ENCODE measurements at regions not wholly inside any gene's neighbourhood (a gene's known extent, or its start where the extent isn't known, plus 50 kb on each side); places are given as distances from the start of the nearest gene placed in this dataset.

DNA sequence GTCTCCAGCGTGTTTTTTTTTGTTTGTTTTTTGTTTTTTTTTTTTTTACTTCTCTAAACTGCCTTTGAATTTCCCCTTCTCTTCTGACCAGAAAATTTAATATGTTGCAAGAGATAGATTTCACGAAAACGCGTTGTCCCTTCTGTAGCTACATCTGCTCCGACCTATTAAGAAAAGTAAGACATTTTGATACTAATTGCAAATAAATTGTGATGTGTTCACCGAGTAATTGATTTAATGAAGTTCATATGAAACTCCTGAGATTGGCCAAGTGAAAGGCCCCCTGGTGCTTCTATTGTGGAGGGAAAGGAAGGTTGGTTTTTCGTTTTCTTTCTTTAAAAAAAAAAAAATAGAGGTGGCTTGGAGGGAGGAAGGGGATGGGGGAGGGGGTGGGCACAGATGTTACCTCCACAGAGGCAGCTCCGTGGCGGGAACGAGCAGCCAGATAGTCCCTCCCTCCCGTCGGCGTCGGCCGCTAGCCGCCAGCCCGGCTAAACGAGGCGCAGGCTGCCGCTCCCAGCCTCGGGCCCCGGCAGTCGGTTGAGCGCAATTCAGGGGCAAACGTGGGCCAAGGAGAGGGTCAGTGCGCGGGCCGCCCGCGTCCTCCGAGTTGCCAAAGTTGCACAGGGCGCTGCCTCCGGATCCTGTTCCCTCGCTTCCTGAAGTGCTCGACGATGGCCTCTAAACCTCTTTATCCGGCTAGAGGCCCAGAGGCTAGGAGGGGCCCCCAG is 139.1 kb upstream of the ZIC3 start:
- Mint-ChIP-seq H3K27ac (no peak overlapping the region), H3K4me3 (ENCODE audit: low read depth) (no peak overlapping the region), H3K9me3 (no peaks in the 10 kb centered on the region), H3K4me1 (ENCODE audit: low read depth) (peaks cover 2% of the 10 kb centered on the region), H3K36me3 (ENCODE audit: low read depth) (no peaks in the 10 kb centered on the region), H3K27me3 (ENCODE audit: low read depth) (peaks cover 60% of the 10 kb centered on the region)
- no peak for DNase-seq (ENCODE audit: low spot score)
- intact Hi-C loops (cut with micrococcal nuclease) = loop anchor here (2.0 to 5.0 kb wide), 2 partner anchors 120 to 140 kb away; partner anchors contain the start of gene ZIC3

DNA sequence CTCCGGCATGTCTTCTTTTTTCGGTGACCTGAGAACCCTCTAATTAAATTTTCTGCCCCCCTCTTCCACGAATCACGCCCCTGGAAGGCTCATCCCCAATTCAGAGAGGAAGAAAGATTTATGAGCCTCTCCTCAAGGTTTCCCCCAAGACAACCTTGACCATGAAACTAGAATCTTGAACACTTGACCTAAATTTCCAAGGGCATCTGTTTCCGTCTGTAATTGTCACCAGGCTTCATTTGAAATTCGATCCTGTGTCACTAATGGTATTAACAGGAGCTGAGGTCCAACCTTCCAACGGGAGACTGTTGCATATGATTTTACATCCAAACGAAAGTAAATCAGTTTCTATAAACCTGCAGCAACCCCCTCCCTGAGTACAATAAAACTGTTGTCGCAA is 139.9 kb upstream of the ZIC3 start:
- peaks cover 2% of the 10 kb centered on the region for H3K4me1 Mint-ChIP-seq (ENCODE audit: low read depth)
- peaks cover 53% of the 10 kb centered on the region for H3K27me3 Mint-ChIP-seq (ENCODE audit: low read depth)
- no peak overlapping the region for H3K27ac Mint-ChIP-seq
- H3K36me3 Mint-ChIP-seq (ENCODE audit: low read depth) = no peaks in the 10 kb centered on the region
- H3K9me3 Mint-ChIP-seq = no peaks in the 10 kb centered on the region
- no peak overlapping the region for H3K4me3 Mint-ChIP-seq (ENCODE audit: low read depth)
- no peak for DNase-seq (ENCODE audit: low spot score)
- intact Hi-C loops (cut with micrococcal nuclease) = loop anchor here (2.0 to 5.0 kb wide), 2 partner anchors 121 to 141 kb away; partner anchors contain the start of gene ZIC3

DNA sequence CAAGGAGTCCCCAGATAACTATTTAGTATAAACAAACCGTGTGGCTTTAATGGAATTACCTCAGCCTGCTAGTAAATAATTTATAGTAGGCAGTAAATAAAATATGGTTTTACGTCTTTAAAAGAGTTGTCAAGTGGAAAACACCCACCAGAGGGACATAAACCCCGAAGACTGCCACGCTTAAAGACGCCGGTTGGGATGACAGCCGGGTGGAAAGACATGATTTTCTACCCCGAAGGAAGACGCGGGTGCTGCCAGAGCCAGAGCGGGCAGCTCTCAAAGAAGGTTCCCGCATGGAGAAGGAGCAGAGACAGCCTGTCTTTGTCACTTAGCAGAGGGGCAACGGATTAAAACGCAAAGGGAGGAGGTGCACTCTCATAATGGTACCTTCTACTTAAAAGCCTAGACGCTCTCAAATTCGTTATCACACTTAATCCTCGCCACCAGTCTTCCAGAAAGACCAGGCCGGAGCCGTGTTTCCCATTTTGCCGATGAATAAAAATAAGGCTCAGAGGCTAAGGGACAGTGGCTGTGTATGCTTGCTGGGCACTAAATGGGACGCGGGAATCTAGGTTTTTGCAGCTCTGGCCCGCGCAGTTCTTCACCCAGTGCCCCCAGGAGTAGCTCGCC is 140.5 kb upstream of the ZIC3 start:
- intact Hi-C loops (cut with micrococcal nuclease) = loop anchor here (5.0 kb wide), 1 partner anchor 122 kb away; no protein-coding TSS in a partner anchor
- no peak overlapping the region for H3K27ac Mint-ChIP-seq
- peaks cover 2% of the 10 kb centered on the region for H3K4me1 Mint-ChIP-seq (ENCODE audit: low read depth)
- no peak for DNase-seq (ENCODE audit: low spot score)
- no peaks in the 10 kb centered on the region for H3K9me3 Mint-ChIP-seq
- H3K27me3 Mint-ChIP-seq (ENCODE audit: low read depth) = peaks cover 51% of the 10 kb centered on the region
- H3K4me3 Mint-ChIP-seq (ENCODE audit: low read depth) = no peak overlapping the region
- no peaks in the 10 kb centered on the region for H3K36me3 Mint-ChIP-seq (ENCODE audit: low read depth)

DNA sequence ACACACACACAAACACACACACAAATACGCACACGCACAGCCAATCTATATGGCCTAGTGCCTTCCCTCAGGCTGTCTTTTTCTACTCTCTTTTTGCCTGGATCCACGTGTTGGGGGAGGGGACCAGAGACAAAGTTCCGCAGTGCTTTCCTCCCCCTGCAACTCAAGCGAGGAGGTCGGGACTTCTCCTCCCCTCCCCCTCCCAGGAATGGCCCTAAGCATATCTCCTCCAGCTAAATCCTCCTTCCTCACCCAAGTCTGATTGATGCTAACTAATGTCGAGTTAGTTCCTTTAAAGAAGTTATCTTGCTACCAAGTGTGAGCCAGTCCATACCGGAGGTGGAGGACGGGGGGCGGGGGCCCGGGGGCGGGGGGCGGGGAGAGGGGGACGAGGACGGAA is 141.2 kb upstream of the ZIC3 start:
- Mint-ChIP-seq H3K36me3 (ENCODE audit: low read depth) (no peaks in the 10 kb centered on the region), H3K9me3 (no peaks in the 10 kb centered on the region), H3K27me3 (ENCODE audit: low read depth) (peaks cover 51% of the 10 kb centered on the region), H3K4me1 (ENCODE audit: low read depth) (peaks cover 2% of the 10 kb centered on the region), H3K27ac (no peak overlapping the region), H3K4me3 (ENCODE audit: low read depth) (no peak overlapping the region)
- no peak for DNase-seq (ENCODE audit: low spot score)
- intact Hi-C loops (cut with micrococcal nuclease) = loop anchor here (5.0 kb wide), 1 partner anchor 123 kb away; no protein-coding TSS in a partner anchor

DNA sequence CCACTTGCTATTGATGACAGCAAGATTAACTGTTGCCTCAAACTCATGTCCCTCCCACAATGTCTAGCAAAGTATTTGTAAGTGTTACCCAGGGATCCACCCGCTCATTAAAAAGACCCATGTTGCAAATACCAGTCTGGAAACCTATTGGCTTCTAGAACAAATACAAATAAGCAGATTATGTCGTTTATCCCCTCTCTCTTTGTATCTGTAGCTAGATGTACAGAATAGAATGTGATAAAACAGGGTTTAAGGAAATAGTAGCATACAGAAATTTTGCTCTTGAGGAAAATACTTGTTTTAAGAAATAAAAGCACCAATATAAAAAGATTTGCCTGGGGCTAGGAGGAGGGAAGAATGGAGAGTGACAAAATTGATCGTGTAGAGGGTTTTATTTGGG is 142.7 kb upstream of the ZIC3 start:
- H3K4me3 Mint-ChIP-seq (ENCODE audit: low read depth) = no peak overlapping the region
- intact Hi-C loops (cut with micrococcal nuclease) = no loop called here
- H3K27me3 Mint-ChIP-seq (ENCODE audit: low read depth) = peaks cover 46% of the 10 kb centered on the region
- no peak for DNase-seq (ENCODE audit: low spot score)
- H3K27ac Mint-ChIP-seq = no peak overlapping the region
- H3K36me3 Mint-ChIP-seq (ENCODE audit: low read depth) = no peaks in the 10 kb centered on the region
- no peaks in the 10 kb centered on the region for H3K9me3 Mint-ChIP-seq
- H3K4me1 Mint-ChIP-seq (ENCODE audit: low read depth) = peaks cover 2% of the 10 kb centered on the region

DNA sequence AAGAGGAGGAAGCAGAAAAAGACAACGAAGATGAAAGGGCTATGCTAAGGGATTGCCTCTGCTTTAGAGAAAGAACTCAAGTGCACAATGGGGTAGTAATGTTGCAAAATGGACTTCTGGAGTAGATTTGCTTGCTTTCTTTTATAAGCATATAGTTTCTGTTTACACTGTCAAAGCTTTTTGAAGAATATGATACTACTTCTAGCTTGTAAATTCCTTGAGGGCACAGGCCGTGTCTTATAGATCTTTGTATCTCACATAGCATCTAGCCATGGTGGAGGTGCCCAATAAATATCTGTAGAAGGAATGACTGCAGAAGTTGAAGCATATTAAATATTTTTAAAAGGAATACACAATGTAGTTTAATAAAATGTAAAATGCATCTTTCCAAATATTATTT is 147.8 kb upstream of the ZIC3 start:
- Mint-ChIP-seq H3K27me3 (ENCODE audit: low read depth) (peaks cover 9% of the 10 kb centered on the region), H3K9me3 (no peaks in the 10 kb centered on the region), H3K4me1 (ENCODE audit: low read depth) (no peaks in the 10 kb centered on the region), H3K27ac (no peak overlapping the region), H3K36me3 (ENCODE audit: low read depth) (no peaks in the 10 kb centered on the region), H3K4me3 (ENCODE audit: low read depth) (no peak overlapping the region)
- intact Hi-C loops (cut with micrococcal nuclease) = no loop called here
- no peak for DNase-seq (ENCODE audit: low spot score)

DNA sequence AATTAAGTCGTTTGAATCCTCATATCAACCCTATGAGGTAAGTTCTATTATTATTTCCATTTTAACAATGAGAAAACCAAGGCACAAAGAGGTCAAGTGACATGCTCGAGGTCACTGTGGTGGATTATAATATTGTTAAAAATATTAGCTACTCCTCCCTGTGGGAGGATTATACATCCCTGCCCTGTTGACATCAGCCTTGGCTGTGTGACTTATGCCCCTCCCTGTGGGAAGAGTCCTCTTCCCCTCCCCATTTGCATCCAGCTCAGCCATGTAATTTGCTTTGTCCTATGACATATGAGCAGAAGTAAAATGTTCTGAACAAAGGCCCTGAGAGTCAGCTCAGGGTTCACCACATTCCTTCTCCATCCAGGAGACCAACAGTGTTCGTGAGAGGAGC is 152.7 kb upstream of the ZIC3 start:
- H3K4me1 Mint-ChIP-seq (ENCODE audit: low read depth) = no peaks in the 10 kb centered on the region
- no peak overlapping the region for H3K27ac Mint-ChIP-seq
- H3K4me3 Mint-ChIP-seq (ENCODE audit: low read depth) = no peak overlapping the region
- no peaks in the 10 kb centered on the region for H3K36me3 Mint-ChIP-seq (ENCODE audit: low read depth)
- no peaks in the 10 kb centered on the region for H3K9me3 Mint-ChIP-seq
- intact Hi-C loops (cut with micrococcal nuclease) = no loop called here
- no peak for DNase-seq (ENCODE audit: low spot score)
- H3K27me3 Mint-ChIP-seq (ENCODE audit: low read depth) = peaks cover 2% of the 10 kb centered on the region

DNA sequence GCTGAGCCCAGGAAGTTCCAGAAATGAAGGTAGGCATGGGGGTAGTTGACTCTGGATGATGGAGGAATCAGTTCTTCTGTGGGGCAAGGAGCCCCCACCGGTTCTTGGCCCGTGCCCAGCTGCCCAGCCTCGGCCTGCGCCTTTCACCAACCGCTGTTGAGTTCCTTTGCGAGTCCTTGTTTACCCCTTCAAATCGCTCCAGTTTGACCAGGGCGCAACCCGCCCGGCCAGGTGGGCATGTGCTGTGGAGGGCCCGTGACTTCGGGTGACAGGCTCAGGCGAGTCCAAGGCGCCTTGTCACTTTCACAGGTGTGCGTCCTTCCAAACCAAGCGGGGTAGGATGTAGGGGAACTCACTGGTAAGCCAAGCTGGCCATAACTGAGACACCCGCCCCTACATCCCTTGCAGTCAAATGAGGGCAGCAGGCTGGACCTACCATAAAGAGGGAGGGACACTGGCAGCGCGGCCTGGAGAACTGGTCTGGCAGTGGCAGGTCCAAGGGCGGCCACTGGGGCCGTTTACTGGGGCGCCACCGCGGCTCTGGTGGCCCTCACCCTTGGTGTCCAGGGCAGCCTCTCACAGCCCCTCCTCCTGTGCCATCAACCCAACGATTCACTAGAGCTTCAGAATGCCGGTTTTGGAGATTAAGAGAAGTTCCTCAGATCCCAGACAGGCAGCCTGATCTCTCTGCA is 160.3 kb upstream of the ZIC3 start:
- no peaks in the 10 kb centered on the region for H3K36me3 Mint-ChIP-seq (ENCODE audit: low read depth)
- no peak overlapping the region for H3K4me3 Mint-ChIP-seq (ENCODE audit: low read depth)
- H3K27me3 Mint-ChIP-seq (ENCODE audit: low read depth) = no peaks in the 10 kb centered on the region
- intact Hi-C loops (cut with micrococcal nuclease) = no loop called here
- no peak overlapping the region for H3K27ac Mint-ChIP-seq
- no peak for DNase-seq (ENCODE audit: low spot score)
- H3K4me1 Mint-ChIP-seq (ENCODE audit: low read depth) = no peaks in the 10 kb centered on the region
- H3K9me3 Mint-ChIP-seq = no peaks in the 10 kb centered on the region

DNA sequence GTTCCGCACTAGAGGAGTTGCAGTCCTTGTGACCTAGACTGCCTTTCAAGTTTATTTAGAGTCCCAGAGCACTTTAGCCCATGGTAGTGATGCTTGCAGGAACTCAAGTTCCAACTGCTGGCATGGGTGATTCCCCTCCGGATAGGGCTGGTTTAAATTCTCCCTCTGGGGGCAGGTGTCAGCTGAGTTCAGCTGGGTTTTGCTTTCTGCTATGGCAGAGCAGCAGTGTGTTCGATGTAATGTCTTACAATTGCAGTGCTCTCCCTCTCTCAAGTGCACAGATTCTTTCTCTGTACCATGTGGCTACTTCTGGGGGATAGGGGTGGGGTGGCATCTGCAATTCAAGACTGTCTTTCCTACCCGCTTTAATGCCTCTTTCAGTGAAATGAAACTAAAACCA is 164.8 kb upstream of the ZIC3 start:
- H3K9me3 Mint-ChIP-seq = no peaks in the 10 kb centered on the region

DNA sequence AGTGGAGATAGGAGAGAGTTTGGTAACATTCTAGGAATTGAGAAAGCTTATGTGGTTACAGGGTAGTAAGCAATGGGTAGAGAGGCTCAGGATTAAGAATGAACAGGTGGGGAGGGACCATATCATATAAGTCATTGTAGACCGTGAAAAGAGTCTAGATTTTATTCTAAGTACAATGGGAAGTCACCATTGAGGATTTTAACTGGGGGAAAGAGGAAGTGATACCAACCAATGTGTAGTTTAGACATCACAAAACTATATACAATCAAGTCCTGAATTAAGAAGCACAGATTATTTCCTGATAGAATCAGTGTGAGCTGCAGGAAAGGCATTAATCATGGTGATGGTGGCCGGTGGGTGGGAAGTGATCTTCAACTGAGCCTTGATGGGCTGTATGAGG is 178.3 kb upstream of the ZIC3 start:
- H3K9me3 Mint-ChIP-seq = no peaks in the 10 kb centered on the region
- no peak overlapping the region for H3K27ac Mint-ChIP-seq
- H3K4me1 Mint-ChIP-seq (ENCODE audit: low read depth) = no peaks in the 10 kb centered on the region
- H3K27me3 Mint-ChIP-seq (ENCODE audit: low read depth) = no peaks in the 10 kb centered on the region
- H3K4me3 Mint-ChIP-seq (ENCODE audit: low read depth) = no peak overlapping the region
- DNase-seq (ENCODE audit: low spot score) = no peak
- intact Hi-C loops (cut with micrococcal nuclease) = no loop called here
- no peaks in the 10 kb centered on the region for H3K36me3 Mint-ChIP-seq (ENCODE audit: low read depth)

More for the DNA sequence above, 164.8 kb upstream of the ZIC3 start:
- Mint-ChIP-seq H3K36me3 (ENCODE audit: low read depth) (no peaks in the 10 kb centered on the region), H3K4me1 (ENCODE audit: low read depth) (no peaks in the 10 kb centered on the region), H3K27ac (no peak overlapping the region), H3K27me3 (ENCODE audit: low read depth) (no peaks in the 10 kb centered on the region), H3K4me3 (ENCODE audit: low read depth) (no peak overlapping the region)
- DNase-seq (ENCODE audit: low spot score) = no peak
- intact Hi-C loops (cut with micrococcal nuclease) = no loop called here

DNA sequence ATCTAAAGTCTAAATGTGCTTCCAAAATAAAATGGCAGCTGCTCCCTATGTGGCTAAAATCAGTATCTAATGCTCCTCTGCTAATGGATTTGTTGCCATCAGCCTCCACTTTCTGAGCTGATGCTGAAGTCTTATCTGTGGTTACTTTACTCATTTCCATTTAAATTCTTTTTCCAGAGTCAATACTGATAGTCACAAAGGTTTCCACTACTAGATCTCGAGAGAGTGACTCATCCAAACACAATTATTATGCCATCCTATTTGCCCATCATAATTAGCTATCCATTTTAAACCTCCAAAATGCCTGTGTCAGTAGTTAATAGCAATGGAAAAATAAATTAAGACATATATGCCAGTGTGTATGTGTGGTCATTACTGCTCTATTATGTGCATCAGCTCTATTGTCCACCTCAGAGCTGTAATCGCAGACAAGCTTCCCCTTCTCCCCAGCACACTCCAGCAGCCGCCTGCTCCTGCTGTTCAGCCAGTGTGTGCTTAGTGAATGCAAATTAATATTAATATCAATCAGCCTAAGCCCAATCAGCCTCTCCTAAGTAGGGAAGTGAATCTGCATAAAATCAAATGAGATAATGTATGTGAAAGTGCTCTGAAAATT is 199.8 kb upstream of the ZIC3 start:
- no peaks in the 10 kb centered on the region for H3K36me3 Mint-ChIP-seq (ENCODE audit: low read depth)
- intact Hi-C loops (cut with micrococcal nuclease) = no loop called here
- H3K9me3 Mint-ChIP-seq = no peaks in the 10 kb centered on the region
- H3K27ac Mint-ChIP-seq = no peak overlapping the region
- DNase-seq (ENCODE audit: low spot score) = no peak
- H3K4me3 Mint-ChIP-seq (ENCODE audit: low read depth) = no peak overlapping the region
- H3K27me3 Mint-ChIP-seq (ENCODE audit: low read depth) = no peaks in the 10 kb centered on the region
- no peaks in the 10 kb centered on the region for H3K4me1 Mint-ChIP-seq (ENCODE audit: low read depth)

DNA sequence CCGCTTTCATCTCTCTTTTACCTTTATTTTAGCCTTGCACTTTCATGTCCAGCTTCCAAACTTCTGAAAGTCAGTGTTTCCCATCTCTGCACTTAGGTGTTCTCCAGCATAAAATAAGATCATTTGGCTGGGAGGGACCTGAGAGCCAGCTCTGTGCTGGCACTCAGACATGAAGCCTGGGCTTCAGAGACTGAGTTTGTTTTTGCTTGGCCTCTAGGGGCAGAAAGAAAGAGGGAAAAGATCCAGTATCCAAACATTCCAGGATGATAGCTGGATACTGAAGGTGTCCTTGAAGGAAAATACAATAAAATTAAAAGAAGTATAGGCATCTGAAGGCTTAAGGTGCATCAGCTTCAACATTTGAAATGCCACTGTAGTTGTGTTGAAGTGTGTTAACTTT is 202.4 kb upstream of the ZIC3 start:
- no peak overlapping the region for H3K27ac Mint-ChIP-seq
- H3K4me1 Mint-ChIP-seq (ENCODE audit: low read depth) = no peaks in the 10 kb centered on the region
- H3K4me3 Mint-ChIP-seq (ENCODE audit: low read depth) = no peak overlapping the region
- no peaks in the 10 kb centered on the region for H3K27me3 Mint-ChIP-seq (ENCODE audit: low read depth)
- no peaks in the 10 kb centered on the region for H3K9me3 Mint-ChIP-seq
- no peak for DNase-seq (ENCODE audit: low spot score)
- intact Hi-C loops (cut with micrococcal nuclease) = no loop called here
- H3K36me3 Mint-ChIP-seq (ENCODE audit: low read depth) = no peaks in the 10 kb centered on the region

DNA sequence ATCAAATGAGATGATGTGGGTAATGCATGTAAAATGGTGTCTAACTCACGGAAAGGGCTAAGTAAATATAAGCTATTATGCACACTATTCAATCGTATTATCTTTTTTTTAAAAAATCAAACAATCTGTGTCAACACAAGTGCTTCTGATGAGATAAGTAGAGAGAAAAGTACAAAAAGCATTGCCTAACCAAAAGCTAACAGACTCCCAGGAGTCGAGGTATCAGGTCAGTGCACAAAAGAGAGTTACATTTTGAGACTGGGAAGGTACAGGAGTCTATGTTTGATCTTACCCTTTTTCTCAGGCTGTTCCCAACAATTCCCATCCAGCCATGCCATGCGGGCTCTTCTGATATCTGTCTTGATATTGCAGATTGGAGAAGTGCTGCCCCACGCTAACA is 203.3 kb upstream of the ZIC3 start:
- intact Hi-C loops (cut with micrococcal nuclease) = no loop called here
- no peak for DNase-seq (ENCODE audit: low spot score)
- Mint-ChIP-seq H3K27me3 (ENCODE audit: low read depth) (no peaks in the 10 kb centered on the region), H3K4me1 (ENCODE audit: low read depth) (no peaks in the 10 kb centered on the region), H3K4me3 (ENCODE audit: low read depth) (no peak overlapping the region), H3K27ac (no peak overlapping the region), H3K9me3 (no peaks in the 10 kb centered on the region), H3K36me3 (ENCODE audit: low read depth) (no peaks in the 10 kb centered on the region)
